ENCODE measurements at regions not wholly inside any gene's neighbourhood (a gene's known extent, or its start where the extent isn't known, plus 50 kb on each side); places are given as distances from the start of the nearest gene placed in this dataset.
"Not testable (repeated sequence)": the region's sequence is repeated elsewhere in the genome, so short reads cannot be mapped to it uniquely, and the experiment has no call there.

DNA sequence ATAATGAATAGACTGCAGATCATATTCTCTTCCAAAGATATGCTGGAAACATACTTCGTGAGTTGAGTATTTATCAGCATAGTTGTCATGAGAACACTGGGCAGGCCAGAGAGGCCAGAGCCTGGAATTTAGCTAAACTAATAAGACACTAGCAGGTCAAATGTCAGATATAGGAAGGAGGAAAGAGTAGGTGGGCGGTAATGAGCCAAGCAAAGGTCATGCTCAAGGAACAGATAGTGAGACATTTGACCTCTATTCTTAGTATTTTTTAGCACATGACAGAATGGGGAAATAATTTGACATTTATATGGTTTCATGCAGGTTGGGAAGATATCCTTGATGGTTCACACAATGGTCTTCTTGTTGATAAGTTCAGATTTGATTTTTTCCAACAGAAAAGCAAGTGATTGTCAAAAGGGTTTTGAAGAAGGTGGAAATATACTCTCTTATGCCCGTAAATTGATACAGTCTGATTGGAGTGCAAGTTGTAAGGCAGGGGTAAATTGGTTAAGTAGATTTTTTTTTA, 99.6 kb upstream of the GOLGA6L4 start:
- H3K9me3 ChIP-seq; H3K36me3 ChIP-seq; H3K27me3 ChIP-seq; H3K27ac ChIP-seq; DNase-seq (ENCODE audit: low spot score in 2 of 2); H3K4me3 ChIP-seq; H3K4me1 ChIP-seq: not testable (repeated sequence)
- 92% methylated on average over 3 of the region's 3 CpGs for WGBS

DNA sequence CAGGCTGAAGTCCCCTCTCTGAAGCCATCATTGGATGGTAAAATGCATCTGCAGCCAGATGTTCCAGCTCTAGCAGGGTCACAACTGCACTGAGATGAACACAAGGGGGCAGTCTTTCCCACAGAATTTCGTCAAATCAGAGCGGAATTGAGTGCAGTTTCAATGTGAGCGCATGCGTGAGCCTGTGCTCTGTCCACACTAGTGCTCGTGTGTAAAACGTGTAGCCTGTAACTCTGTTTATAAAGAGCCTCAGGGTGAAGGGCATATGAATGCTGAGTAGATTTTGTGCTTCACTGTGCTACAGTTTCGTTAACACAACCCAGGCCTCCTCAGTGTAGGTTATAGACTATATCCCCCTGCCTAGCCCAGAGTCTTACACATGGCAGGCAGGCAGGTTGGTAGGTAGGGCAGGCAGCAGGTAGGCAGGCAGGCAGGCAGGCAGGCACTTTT, 92.7 kb upstream of the GOLGA6L4 start:
- no peak for DNase-seq (ENCODE audit: low spot score in 2 of 2)
- H3K27me3 ChIP-seq, result no peaks in the 10 kb centered on the region
- 6% methylated on average over 3 of the region's 7 CpGs for WGBS
- TF ChIP-seq POLR2A (IDR thresholded peaks at IDR 0.05), result no peak
- peak; percentile 37 to 73 for TF ChIP-seq CTCF (IDR thresholded peaks at IDR 0.05)
- no peak overlapping the region for H3K27ac ChIP-seq
- no peak overlapping the region for H3K4me3 ChIP-seq
- H3K9me3 ChIP-seq, result no peaks in the 10 kb centered on the region
- no peaks in the 10 kb centered on the region for H3K4me1 ChIP-seq
- no peaks in the 10 kb centered on the region for H3K36me3 ChIP-seq

DNA sequence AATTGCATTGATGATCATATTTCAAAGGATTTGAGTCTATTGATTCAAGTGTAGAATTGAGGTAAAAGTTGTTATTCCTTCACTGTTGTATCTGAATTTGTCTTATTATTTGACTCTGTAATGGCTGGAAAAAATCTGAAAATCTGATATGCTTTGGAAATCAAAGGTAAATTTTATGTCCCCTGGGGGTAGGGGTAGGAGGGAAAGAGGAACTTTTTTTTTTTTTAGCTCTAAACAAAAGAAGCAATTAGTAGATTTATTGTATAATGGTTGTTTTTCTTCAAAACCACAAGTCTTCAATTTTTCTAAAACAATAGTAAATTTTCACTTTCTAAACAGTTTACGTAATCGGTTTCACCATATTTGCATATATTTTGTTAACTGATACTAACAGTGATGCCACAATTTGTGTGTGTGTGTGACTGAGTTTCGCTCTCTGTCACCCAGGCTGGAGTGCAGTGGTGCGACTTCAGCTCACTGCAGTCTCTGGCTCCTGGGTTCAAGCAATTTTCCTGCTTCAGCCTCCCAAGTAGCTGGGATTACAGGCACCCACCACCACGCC, 91.7 kb upstream of the GOLGA6L4 start:
- H3K27ac ChIP-seq, result no peak overlapping the region
- H3K36me3 ChIP-seq, result no peaks in the 10 kb centered on the region
- no peaks in the 10 kb centered on the region for H3K4me1 ChIP-seq
- no peaks in the 10 kb centered on the region for H3K9me3 ChIP-seq
- no peak for TF ChIP-seq EP300 (IDR thresholded peaks at IDR 0.05)
- TF ChIP-seq CTCF (IDR thresholded peaks at IDR 0.05), result no peak
- TF ChIP-seq POLR2AphosphoS5 (IDR thresholded peaks at IDR 0.05), result no peak
- TF ChIP-seq POLR2A (IDR thresholded peaks at IDR 0.05), result no peak
- H3K27me3 ChIP-seq, result no peaks in the 10 kb centered on the region
- DNase-seq (ENCODE audit: low spot score in 2 of 2), result no peak
- no peak overlapping the region for H3K4me3 ChIP-seq
- WGBS, result 95% methylated on average over 5 of the region's 5 CpGs

DNA sequence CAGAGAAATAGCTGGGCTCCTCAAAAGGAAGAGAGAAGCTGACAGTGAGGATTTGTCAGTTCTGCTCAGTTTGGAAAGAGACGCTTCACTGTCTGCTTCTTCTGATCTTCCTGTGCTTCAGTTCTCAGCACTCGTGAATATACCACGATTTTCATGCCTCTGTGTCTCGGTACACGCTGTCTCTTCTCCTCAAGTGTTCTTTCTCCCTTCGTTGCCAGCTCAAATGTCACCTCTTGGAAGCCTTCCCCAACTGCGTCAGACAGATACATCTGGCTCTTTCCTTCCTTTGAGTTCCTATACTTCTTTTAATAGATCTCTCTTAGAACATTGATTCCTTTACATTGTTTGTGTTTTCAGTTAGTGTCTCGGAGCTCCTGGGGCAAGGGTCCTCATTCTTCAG, 90.6 kb upstream of the GOLGA6L4 start:
- not testable (repeated sequence) for H3K27ac ChIP-seq; H3K36me3 ChIP-seq; H3K4me3 ChIP-seq; H3K27me3 ChIP-seq; H3K4me1 ChIP-seq; DNase-seq (ENCODE audit: low spot score in 2 of 2); H3K9me3 ChIP-seq
- 58% methylated on average over 8 of the region's 8 CpGs for WGBS

- WGBS, result 93% methylated on average over 3 of the region's 3 CpGs
Measured at GRCh38 chr15:84146299-84146698, 89.3 kb upstream of the GOLGA6L4 start.

GRCh38 chr15:84147307-84147706, 88.3 kb upstream of the GOLGA6L4 start:
- H3K27me3 ChIP-seq; H3K4me1 ChIP-seq; H3K27ac ChIP-seq; H3K36me3 ChIP-seq; H3K9me3 ChIP-seq; DNase-seq (ENCODE audit: low spot score in 2 of 2); H3K4me3 ChIP-seq: not testable (repeated sequence)
- 80% methylated on average over 1 of the region's 2 CpGs for WGBS

More at GRCh38 chr15:84146299-84146698, 89.3 kb upstream of the GOLGA6L4 start:
- H3K9me3 ChIP-seq; DNase-seq (ENCODE audit: low spot score in 2 of 2); H3K36me3 ChIP-seq; H3K4me1 ChIP-seq; H3K27ac ChIP-seq; H3K4me3 ChIP-seq; H3K27me3 ChIP-seq: not testable (repeated sequence)

GRCh38 chr15:84151205-84151931, 84.2 kb upstream of the GOLGA6L4 start:
- 100% methylated on average over 3 of the region's 11 CpGs for WGBS
- peak in 1 of 2 donors; percentile 67 for DNase-seq (ENCODE audit: low spot score in 2 of 2)
- no peaks in the 10 kb centered on the region for H3K27me3 ChIP-seq
- H3K4me1 ChIP-seq, result no peaks in the 10 kb centered on the region
- H3K27ac ChIP-seq, result no peak overlapping the region
- no peaks in the 10 kb centered on the region for H3K36me3 ChIP-seq
- no peaks in the 10 kb centered on the region for H3K9me3 ChIP-seq
- H3K4me3 ChIP-seq, result no peak overlapping the region
- no peak for TF ChIP-seq POLR2AphosphoS5 (IDR thresholded peaks at IDR 0.05)
- no peak for TF ChIP-seq EP300 (IDR thresholded peaks at IDR 0.05)
- no peak for TF ChIP-seq CTCF (IDR thresholded peaks at IDR 0.05)
- TF ChIP-seq POLR2A (IDR thresholded peaks at IDR 0.05), result no peak

DNA sequence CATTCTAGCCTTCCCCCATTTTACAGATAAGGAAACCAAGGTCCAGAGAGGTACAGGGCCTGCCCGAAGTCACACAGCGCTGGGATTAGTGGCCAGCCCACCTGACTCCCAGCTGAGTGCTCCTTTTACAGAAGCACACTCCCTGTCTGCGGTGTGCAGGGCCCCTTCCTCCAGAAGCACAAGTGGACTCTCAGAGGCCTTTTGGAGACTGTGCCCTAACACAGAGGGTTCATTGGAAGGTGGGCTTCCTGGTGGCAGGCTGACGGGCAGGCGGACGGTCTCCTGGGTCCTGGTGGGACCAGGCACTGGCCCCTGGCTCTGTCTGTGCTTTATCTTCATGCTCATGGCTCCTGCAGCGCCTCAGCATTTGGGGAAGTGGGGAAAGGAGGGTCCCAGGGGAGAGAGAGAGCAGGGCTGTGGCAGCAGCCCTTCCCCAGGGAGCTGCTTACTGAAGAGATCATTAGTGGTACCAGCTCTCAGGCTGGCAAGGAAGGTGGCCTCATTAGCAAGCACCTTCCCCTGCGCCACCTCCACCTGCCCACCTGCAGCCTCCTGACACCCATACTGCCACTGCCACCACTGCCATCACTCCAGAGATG, 83.1 kb upstream of the GOLGA6L4 start:
- not testable (repeated sequence) for H3K27ac ChIP-seq; H3K4me3 ChIP-seq; DNase-seq (ENCODE audit: low spot score in 2 of 2); H3K27me3 ChIP-seq; H3K36me3 ChIP-seq; H3K9me3 ChIP-seq; H3K4me1 ChIP-seq
- WGBS, result 100% methylated on average over 4 of the region's 8 CpGs

GRCh38 chr15:84153655-84154140, 81.9 kb upstream of the GOLGA6L4 start:
- H3K27ac ChIP-seq, H3K36me3 ChIP-seq, H3K9me3 ChIP-seq, H3K27me3 ChIP-seq, H3K4me1 ChIP-seq, H3K4me3 ChIP-seq: not testable (repeated sequence)
- DNase-seq (ENCODE audit: low spot score in 2 of 2), result peak in 1 of 2 donors; percentile 60
- WGBS, result 90% methylated on average over 11 of the region's 11 CpGs

GRCh38 chr15:84154314-84154713, 81.3 kb upstream of the GOLGA6L4 start:
- not testable (repeated sequence) for H3K27me3 ChIP-seq; H3K27ac ChIP-seq; H3K9me3 ChIP-seq; H3K4me1 ChIP-seq; H3K4me3 ChIP-seq; H3K36me3 ChIP-seq; DNase-seq (ENCODE audit: low spot score in 2 of 2)
- 89% methylated on average over 8 of the region's 8 CpGs for WGBS
